HEK293 (cell line): ENCODE measurements at regions not wholly inside any gene's neighbourhood (a gene's known extent, or its start where the extent isn't known, plus 50 kb on each side); places are given as distances from the start of the nearest gene placed in this dataset.

Experiments
- CTCF ChIA-PET: fragments of 350-600 bp; formaldehyde crosslinking; extraction: SDS; loops from one replicate; lab custom pipeline; 2021; ENCODE audit warnings: antibody characterized with exemption; lab: Yijun Ruan, JAX
- POLR2A ChIA-PET: fragments of 300-600 bp; formaldehyde crosslinking; extraction: SDS; loops from one replicate; lab custom pipeline; 2020; ENCODE audit warnings: antibody characterized with exemption, inconsistent platforms; lab: Yijun Ruan, JAX
- H3K27ac ChIP-seq: fragments of 200-500 bp; sonication (Bioruptor generic); 2 replicates; pipeline ENCODE4 v1.5.1; 2014; ENCODE audit warnings: low read depth, low read length, control low read depth, inconsistent platforms; ENCODE audit errors: extremely low read depth
- H3K36me3 ChIP-seq, 2 experiments: fragments of 200-500 bp in 1 of 2; sonication (Bioruptor generic) in 1 of 2; 1 replicate in 1 of 2; 2 replicates in 1 of 2; pipeline ENCODE4 v1.5.1; 2014 to 2017; ENCODE audit warnings: inconsistent platforms in 2 of 2, low read length in 2 of 2; ENCODE audit not compliant: control insufficient read depth in 2 of 2, insufficient read depth in 1 of 2
- H3K4me1 ChIP-seq: fragments of 200-500 bp; sonication (Bioruptor generic); 2 replicates; pipeline ENCODE4 v1.5.1; 2014; ENCODE audit warnings: mild to moderate bottlenecking, low read length, inconsistent platforms; ENCODE audit not compliant: control insufficient read depth, insufficient read depth
- H3K4me3 ChIP-seq: 2 replicates; pipeline ENCODE4 v1.5.1; 2011; ENCODE audit warnings: low read depth, mild to moderate bottlenecking, control low read depth, low read length, moderate library complexity
- H3K9me3 ChIP-seq: fragments of 200-500 bp; sonication (Bioruptor generic); 2 replicates; pipeline ENCODE4 v1.5.1; 2014; ENCODE audit warnings: low read depth, low read length, inconsistent platforms; ENCODE audit not compliant: control insufficient read depth, insufficient read depth
- MYNN ChIP-seq: fragments of 450-650 bp; formaldehyde crosslinking; IDR thresholded peaks from 2 replicates; pipeline ENCODE4 v1.5.1; 2016; ENCODE audit warnings: missing biosample characterization, missing genetic modification characterization, borderline replicate concordance
- TRIM28 ChIP-seq: IDR thresholded peaks from 2 replicates; pipeline ENCODE4 v1.6.1; 2011; ENCODE audit warnings: low read length, control low read depth, borderline replicate concordance
- ZFP69B ChIP-seq: fragments of 450-650 bp; formaldehyde crosslinking; IDR thresholded peaks from 2 replicates; pipeline ENCODE4 v1.5.1; 2016; ENCODE audit warnings: missing biosample characterization, missing genetic modification characterization
- ZNF114 ChIP-seq: fragments of 450-650 bp; formaldehyde crosslinking; IDR thresholded peaks from 2 replicates; pipeline ENCODE4 v1.5.0; 2017; ENCODE audit warnings: missing biosample characterization, missing genetic modification characterization
- ZNF132 ChIP-seq: fragments of 450-650 bp; formaldehyde crosslinking; IDR thresholded peaks from 2 replicates; pipeline ENCODE4 v1.5.1; 2017; ENCODE audit warnings: missing biosample characterization, missing genetic modification characterization, borderline replicate concordance
- ZNF175 ChIP-seq: fragments of 450-650 bp; formaldehyde crosslinking; IDR thresholded peaks from 2 replicates; pipeline ENCODE4 v1.5.1; 2016; ENCODE audit warnings: missing biosample characterization, missing genetic modification characterization
- ZNF223 ChIP-seq: fragments of 450-650 bp; formaldehyde crosslinking; IDR thresholded peaks from 2 replicates; pipeline ENCODE4 v1.5.1; 2016; ENCODE audit warnings: missing biosample characterization, missing genetic modification characterization
- ZNF239 ChIP-seq: fragments of 450-650 bp; formaldehyde crosslinking; IDR thresholded peaks from 2 replicates; pipeline ENCODE4 v1.5.1; 2016; ENCODE audit warnings: missing biosample characterization, missing genetic modification characterization
- ZNF266 ChIP-seq: fragments of 450-650 bp; formaldehyde crosslinking; IDR thresholded peaks from 2 replicates; pipeline ENCODE4 v1.5.1; 2016; ENCODE audit warnings: missing biosample characterization, missing genetic modification characterization, low read depth
- ZNF341 ChIP-seq: fragments of 450-650 bp; formaldehyde crosslinking; IDR thresholded peaks from 2 replicates; pipeline ENCODE4; 2016; ENCODE audit warnings: low read depth, missing biosample characterization, missing genetic modification characterization
- ZNF518A ChIP-seq: fragments of 450-650 bp; formaldehyde crosslinking; conservative IDR thresholded peaks from 2 replicates; pipeline ENCODE4 v1.5.1; 2016; ENCODE audit warnings: low read depth, missing biosample characterization, missing genetic modification characterization
- ZNF585B ChIP-seq: fragments of 450-650 bp; formaldehyde crosslinking; IDR thresholded peaks from 2 replicates; pipeline ENCODE4 v1.5.1; 2016; ENCODE audit warnings: missing biosample characterization, missing genetic modification characterization
- ZNF600 ChIP-seq: fragments of 450-650 bp; formaldehyde crosslinking; IDR thresholded peaks from 2 replicates; pipeline ENCODE4 v1.5.1; 2016; ENCODE audit warnings: missing biosample characterization, missing genetic modification characterization
- ZNF701 ChIP-seq: fragments of 450-650 bp; formaldehyde crosslinking; IDR thresholded peaks from 2 replicates; pipeline ENCODE4 v1.5.1; 2016; ENCODE audit warnings: missing biosample characterization, missing genetic modification characterization
- ZNF830 ChIP-seq: fragments of 450-650 bp; IDR thresholded peaks from 2 replicates; pipeline ENCODE4 v1.5.0; 2018; ENCODE audit warnings: missing biosample characterization, missing genetic modification characterization, low read depth, mild to moderate bottlenecking, moderate library complexity
- ZSCAN30 ChIP-seq: fragments of 450-650 bp; IDR thresholded peaks from 2 replicates; pipeline ENCODE4 v1.5.1; 2018; ENCODE audit warnings: missing biosample characterization, mild to moderate bottlenecking, missing genetic modification characterization, moderate library complexity
- TF ChIP-seq, protein P1 (sequence below): fragments of 450-650 bp; formaldehyde crosslinking; IDR thresholded peaks from 2 replicates; pipeline ENCODE4 v1.5.1; 2016; ENCODE audit warnings: missing biosample characterization, missing genetic modification characterization
- TF ChIP-seq, protein P2 (sequence below): fragments of 450-650 bp; formaldehyde crosslinking; IDR thresholded peaks from 2 replicates; pipeline ENCODE4 v1.5.1; 2016; ENCODE audit warnings: missing biosample characterization, missing genetic modification characterization
- TF ChIP-seq, protein P3 (sequence below): fragments of 450-650 bp; formaldehyde crosslinking; IDR thresholded peaks from 2 replicates; pipeline ENCODE4 v1.5.1; 2016; ENCODE audit warnings: missing biosample characterization, missing genetic modification characterization

- TF ChIP-seq, protein P1, sequence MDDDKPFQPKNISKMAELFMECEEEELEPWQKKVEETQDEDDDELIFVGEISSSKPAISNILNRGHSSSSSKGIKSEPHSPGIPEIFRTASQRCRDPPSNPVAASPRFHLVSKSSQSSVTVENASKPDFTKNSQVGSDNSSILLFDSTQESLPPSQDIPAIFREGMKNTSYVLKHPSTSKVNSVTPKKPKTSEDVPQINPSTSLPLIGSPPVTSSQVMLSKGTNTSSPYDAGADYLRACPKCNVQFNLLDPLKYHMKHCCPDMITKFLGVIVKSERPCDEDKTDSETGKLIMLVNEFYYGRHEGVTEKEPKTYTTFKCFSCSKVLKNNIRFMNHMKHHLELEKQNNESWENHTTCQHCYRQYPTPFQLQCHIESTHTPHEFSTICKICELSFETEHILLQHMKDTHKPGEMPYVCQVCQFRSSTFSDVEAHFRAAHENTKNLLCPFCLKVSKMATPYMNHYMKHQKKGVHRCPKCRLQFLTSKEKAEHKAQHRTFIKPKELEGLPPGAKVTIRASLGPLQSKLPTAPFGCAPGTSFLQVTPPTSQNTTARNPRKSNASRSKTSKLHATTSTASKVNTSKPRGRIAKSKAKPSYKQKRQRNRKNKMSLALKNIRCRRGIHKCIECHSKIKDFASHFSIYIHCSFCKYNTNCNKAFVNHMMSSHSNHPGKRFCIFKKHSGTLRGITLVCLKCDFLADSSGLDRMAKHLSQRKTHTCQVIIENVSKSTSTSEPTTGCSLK (tag by site-specific recombination), result no peak
- no peak for TF ChIP-seq ZNF830 (tag by site-specific recombination)
Measured at GRCh38 chr10:118504044-118504443, 91.4 kb downstream of the PRLHR start (continued).

DNA sequence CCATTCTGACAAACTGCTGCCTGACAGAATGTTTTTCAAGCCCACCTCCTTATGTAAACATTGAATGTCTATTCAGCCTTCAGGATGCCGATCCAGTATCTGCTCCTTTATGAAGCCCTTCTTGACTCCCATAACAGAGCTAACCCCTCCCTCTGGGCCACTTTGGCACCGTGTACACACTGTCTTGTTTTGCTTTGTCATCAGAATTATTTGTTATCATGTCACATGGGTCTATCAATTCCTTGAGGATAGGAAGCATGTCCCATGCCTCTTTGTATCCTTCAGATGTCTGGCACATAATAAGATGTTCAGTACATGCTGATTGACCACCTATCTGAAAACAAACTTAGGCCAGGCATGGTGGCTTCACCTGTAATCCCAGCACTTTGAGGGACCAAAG lies 92.3 kb downstream of the PRLHR start:
- CTCF ChIA-PET, result no interaction called here

GRCh38 chr10:118501637-118502440 lies 93.6 kb downstream of the PRLHR start:
- ChIA-PET POLR2A (no interaction called here), CTCF (interaction anchor here (0.5 kb wide), 1 partner anchor 16 kb away, joined by 3 read pairs; no protein-coding TSS in a partner anchor)
- TF ChIP-seq ZNF701 (tag by site-specific recombination) (no peak), ZNF341 (no peak), TRIM28 (no peak)
- Histone ChIP-seq H3K4me3 (no peak overlapping the region), H3K36me3 (no peaks in the 10 kb centered on the region), H3K27ac (no peak overlapping the region), H3K4me1 (no peaks in the 10 kb centered on the region), H3K9me3 (no peaks in the 10 kb centered on the region)

More for the DNA sequence above, 92.3 kb downstream of the PRLHR start:
- Histone ChIP-seq H3K36me3 (no peaks in the 10 kb centered on the region), H3K4me3 (no peak overlapping the region), H3K27ac (no peak overlapping the region), H3K9me3 (no peaks in the 10 kb centered on the region)
- POLR2A ChIA-PET, result no interaction called here
- no peak for TF ChIP-seq ZNF266 (tag by site-specific recombination)
- no peak for TF ChIP-seq ZNF114 (tag by site-specific recombination)
- TF ChIP-seq ZNF239 (tag by site-specific recombination), result no peak
- no peak for TF ChIP-seq ZSCAN30 (tag by site-specific recombination)
- TF ChIP-seq ZNF830 (tag by site-specific recombination), result no peak
- TF ChIP-seq, protein P2, sequence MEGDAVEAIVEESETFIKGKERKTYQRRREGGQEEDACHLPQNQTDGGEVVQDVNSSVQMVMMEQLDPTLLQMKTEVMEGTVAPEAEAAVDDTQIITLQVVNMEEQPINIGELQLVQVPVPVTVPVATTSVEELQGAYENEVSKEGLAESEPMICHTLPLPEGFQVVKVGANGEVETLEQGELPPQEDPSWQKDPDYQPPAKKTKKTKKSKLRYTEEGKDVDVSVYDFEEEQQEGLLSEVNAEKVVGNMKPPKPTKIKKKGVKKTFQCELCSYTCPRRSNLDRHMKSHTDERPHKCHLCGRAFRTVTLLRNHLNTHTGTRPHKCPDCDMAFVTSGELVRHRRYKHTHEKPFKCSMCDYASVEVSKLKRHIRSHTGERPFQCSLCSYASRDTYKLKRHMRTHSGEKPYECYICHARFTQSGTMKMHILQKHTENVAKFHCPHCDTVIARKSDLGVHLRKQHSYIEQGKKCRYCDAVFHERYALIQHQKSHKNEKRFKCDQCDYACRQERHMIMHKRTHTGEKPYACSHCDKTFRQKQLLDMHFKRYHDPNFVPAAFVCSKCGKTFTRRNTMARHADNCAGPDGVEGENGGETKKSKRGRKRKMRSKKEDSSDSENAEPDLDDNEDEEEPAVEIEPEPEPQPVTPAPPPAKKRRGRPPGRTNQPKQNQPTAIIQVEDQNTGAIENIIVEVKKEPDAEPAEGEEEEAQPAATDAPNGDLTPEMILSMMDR (tag by site-specific recombination), result no peak
- no peak for TF ChIP-seq ZNF175 (tag by site-specific recombination)
- TF ChIP-seq MYNN (tag by site-specific recombination), result no peak
- TF ChIP-seq, all 188 proteins: peak for 0
- no peaks in the 10 kb centered on the region for H3K4me1 ChIP-seq

DNA sequence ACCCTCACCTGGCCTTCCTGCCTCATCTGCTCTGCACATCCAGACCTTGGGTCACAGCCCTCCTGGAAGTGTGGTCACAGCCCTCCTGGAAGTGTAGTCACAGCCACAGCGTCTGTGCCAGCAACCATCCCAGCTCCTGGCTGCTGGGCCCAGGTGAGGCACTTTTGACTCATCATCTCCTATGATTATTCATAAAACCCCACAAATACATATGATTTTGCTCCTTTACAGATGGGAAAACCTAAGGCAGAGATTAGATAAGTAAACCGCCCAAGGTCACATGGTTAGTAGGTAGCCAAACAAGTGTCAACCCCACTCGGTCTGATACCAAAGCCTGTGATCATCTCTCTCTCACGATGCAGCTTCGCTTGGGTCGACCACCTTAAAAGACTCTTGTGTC lies 94.3 kb downstream of the PRLHR start:
- H3K4me1 ChIP-seq, result no peaks in the 10 kb centered on the region
- ChIA-PET CTCF (no interaction called here), POLR2A (no interaction called here)
- no peak overlapping the region for H3K4me3 ChIP-seq
- H3K36me3 ChIP-seq, result no peaks in the 10 kb centered on the region
- no peaks in the 10 kb centered on the region for H3K9me3 ChIP-seq
- no peak overlapping the region for H3K27ac ChIP-seq
- TF ChIP-seq, protein P3, sequence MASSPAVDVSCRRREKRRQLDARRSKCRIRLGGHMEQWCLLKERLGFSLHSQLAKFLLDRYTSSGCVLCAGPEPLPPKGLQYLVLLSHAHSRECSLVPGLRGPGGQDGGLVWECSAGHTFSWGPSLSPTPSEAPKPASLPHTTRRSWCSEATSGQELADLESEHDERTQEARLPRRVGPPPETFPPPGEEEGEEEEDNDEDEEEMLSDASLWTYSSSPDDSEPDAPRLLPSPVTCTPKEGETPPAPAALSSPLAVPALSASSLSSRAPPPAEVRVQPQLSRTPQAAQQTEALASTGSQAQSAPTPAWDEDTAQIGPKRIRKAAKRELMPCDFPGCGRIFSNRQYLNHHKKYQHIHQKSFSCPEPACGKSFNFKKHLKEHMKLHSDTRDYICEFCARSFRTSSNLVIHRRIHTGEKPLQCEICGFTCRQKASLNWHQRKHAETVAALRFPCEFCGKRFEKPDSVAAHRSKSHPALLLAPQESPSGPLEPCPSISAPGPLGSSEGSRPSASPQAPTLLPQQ (tag by site-specific recombination), result no peak
- no peak for TF ChIP-seq ZNF223 (tag by site-specific recombination)
- TF ChIP-seq ZNF585B (tag by site-specific recombination), result no peak
- no peak for TF ChIP-seq ZNF600 (tag by site-specific recombination)
- TF ChIP-seq ZNF518A (tag by site-specific recombination), result no peak
- no peak for TF ChIP-seq ZNF175 (tag by site-specific recombination)
- TF ChIP-seq ZFP69B (tag by site-specific recombination), result no peak
- TF ChIP-seq ZNF132 (tag by site-specific recombination), result no peak
